Activated CD4-positive, alpha-beta T cell treated with anti-CD3 and anti-CD28 coated beads for 48 hours (primary cell): ENCODE measurements at regions not wholly inside any gene's neighbourhood (a gene's known extent, or its start where the extent isn't known, plus 50 kb on each side); places are given as distances from the start of the nearest gene placed in this dataset.
"Not testable (repeated sequence)": the region's sequence is repeated elsewhere in the genome, so short reads cannot be mapped to it uniquely, and the experiment has no call there.

ENCODE experiments used
- DNase-seq: peaks from one replicate; pipeline ENCODE4 v3.0.0-alpha.2; 2020

GRCh38 chr20:11153819-11154218 is 480.0 kb upstream of the JAG1 start:
- DNase-seq: no peak

DNA sequence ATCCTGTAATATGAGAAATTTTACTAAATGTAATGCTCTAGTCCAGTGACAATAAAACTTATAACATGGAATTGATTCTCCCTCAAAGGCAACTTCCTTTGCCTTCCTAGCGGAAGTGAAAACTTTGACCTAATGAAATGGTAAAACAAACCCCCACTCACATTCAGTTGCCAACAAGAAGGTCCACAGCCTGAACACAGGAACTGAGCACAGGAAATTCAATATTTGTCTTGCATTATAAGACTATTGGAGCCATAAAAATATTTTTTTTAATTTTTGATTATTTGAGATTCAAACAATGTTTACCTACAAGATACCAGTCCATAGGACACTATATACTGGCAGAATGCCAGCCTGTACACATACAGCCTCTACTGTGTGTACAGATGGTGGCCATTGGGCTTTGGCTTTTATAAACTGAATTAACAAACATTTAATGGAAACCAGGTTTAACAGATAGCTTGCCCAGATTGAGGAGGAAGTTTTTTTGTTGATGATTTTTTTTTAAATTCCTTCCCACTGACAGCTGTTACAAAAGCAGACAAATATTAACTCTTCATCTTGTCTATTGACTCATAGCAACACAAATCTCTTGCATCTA is 481.5 kb upstream of the JAG1 start:
- no peak for DNase-seq

DNA sequence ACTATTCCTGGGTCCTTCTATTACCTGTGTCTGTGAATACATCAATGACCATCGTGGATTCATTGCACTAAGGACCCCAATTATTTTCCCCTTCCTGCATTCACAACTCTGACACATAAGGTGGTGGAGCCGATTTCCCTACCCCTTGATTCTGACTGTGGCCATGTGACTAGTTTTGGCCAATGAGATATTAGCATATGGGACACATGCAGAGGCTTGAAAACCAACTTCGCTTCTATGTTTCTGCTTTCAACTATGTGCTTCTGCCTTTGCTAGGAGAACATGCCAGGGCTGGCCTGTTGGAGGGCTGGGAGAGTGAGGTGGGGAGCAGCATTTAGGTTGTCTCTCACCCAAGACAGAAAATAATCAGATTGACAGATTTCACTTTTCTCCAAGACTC is 483.1 kb upstream of the JAG1 start:
- no peak for DNase-seq

DNA sequence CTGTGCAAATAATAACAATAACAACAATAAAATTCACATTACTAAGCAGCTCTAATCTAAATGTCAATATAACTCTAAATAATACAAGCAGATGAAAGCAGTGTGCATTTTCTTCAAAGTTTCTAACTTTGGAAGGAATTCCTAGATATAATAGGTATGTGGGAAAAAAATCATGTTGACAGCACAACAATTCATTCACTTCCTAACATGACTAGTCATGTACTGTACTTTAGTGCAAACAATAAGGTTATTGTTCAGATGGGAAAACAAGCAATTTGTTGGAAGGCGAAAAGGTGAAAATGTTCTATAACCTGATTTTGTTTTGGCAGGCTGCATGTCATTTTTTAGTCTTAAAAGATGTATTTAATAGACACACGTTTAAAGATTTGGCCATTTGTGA is 484.3 kb upstream of the JAG1 start:
- DNase-seq: no peak

- no peak for DNase-seq
These were observed 484.8 kb upstream of the JAG1 start for GRCh38 chr20:11158589-11158988.

GRCh38 chr20:11159728-11160127 is 485.9 kb upstream of the JAG1 start:
- DNase-seq: no peak

GRCh38 chr20:11162026-11162775 is 488.4 kb upstream of the JAG1 start:
- no peak for DNase-seq

DNA sequence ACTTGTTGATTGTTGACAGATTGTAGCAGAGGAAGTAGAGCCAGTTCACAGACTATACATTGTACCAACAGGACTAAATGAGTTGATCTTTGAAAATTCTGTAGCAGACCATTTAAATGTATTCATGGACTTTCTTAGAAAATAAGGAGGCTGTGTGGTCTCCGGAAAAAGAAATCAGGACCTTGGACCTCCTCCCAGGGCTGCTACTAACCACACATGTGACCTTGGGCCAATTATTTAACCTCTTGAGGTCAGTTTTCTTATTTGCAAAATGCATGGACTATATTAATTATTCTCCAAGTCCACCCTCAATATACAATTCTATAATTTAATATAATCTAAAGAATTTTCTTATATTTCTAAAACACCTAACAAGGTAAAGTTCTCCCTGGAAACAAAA is 492.0 kb upstream of the JAG1 start:
- no peak for DNase-seq

- no peak for DNase-seq
These were observed 492.9 kb upstream of the JAG1 start for GRCh38 chr20:11166712-11167111.

GRCh38 chr20:11168026-11168425 is 494.2 kb upstream of the JAG1 start:
- no peak for DNase-seq

DNA sequence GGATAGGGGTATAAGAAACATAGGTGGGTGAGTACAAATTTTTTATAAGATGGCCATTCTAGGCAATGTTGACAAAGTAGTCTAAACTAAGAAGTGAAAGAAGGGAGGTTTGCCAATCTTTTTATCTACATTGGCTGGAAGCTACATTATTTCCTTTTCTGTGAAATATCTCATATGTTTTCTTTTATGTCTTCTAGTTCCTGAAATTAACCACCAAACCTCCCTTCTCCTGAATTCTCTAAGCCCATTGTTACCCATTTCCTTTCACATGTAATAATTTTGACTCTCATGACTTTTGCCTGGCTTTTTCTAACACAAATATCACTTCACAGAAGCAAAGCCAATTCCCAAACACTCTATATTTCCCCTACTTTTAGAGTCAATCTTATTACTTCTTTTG is 496.2 kb upstream of the JAG1 start:
- no peak for DNase-seq

DNA sequence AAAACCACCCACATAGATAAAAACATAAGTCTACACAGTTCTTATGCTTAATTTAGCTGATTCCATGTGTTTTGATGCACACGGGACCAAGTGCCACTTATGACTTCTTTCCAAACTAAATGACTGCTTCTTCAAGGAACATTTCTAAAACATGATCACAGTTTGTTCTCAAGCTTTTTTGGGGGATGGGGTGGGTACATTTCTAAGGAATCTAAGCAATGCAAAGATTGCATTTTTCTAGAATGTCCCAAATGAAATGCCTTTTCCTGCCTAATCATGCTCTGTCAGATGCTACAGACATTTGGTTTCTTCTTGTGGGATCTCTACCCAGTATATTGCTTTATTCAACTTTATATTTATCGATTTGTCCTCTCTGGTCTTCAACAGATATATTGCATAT is 496.8 kb upstream of the JAG1 start:
- DNase-seq: no peak

GRCh38 chr20:11172881-11173280 is 499.1 kb upstream of the JAG1 start:
- DNase-seq: no peak

- DNase-seq: no peak
These were observed 500.1 kb upstream of the JAG1 start for GRCh38 chr20:11173916-11174315.

DNA sequence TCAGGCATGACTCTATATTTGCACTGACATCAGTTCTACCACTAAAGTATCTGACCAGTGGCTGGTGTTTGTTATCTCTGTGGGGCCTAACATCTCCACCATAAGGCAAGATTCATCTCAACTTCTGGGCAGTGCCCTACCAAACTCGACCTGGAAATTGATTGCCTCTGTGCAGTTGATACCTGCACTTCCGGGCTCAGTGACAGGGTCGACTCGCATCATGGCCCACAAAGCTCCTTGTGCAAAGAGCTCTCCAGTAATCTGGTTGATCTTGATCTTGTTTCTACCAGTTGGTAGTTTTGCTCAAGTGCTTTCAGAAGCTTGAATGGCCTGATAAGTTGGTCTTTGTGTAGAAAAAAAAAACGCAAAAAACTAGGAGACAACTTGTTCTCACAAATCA is 501.1 kb upstream of the JAG1 start:
- no peak for DNase-seq

DNA sequence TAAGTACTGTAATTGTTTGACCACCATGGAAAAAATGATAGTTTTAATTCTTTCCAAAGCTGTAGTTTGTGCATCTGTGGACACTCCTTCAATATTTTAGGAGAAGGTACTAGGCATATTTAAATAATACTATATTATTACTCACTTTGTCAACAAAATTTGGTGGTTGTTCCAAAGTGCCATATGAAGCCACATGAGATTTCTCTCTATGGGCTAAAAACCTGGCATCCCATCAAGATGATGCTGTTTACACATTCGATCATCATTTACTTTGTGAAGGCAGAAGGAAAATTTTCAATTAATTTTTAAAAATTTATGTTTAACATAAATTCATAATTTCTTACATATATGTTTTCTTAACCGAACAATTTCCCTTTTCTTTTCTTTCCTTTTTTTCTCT is 502.6 kb upstream of the JAG1 start:
- no peak for DNase-seq

GRCh38 chr20:11178946-11179654 is 505.3 kb upstream of the JAG1 start:
- DNase-seq: no peak

DNA sequence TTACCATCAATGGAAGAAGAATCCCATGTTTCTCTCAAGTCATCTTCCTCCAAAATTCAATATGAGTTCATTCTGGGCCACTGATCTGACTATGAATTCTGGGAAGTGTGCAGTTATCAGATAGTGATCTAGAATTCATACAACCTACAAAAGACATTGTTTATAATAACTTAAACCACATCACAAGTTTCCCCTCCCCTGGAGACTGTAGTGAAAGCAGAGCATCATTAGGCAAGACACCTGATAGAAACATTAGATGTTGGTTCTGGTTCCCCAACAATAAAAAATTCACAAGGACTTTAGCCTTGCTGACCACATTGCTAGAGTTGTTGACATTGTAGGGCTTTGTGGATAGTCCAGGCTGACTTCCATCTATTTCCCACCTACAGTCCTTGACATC is 506.4 kb upstream of the JAG1 start:
- DNase-seq: no peak

GRCh38 chr20:11181129-11181528 is 507.3 kb upstream of the JAG1 start:
- not testable (repeated sequence) for DNase-seq

DNA sequence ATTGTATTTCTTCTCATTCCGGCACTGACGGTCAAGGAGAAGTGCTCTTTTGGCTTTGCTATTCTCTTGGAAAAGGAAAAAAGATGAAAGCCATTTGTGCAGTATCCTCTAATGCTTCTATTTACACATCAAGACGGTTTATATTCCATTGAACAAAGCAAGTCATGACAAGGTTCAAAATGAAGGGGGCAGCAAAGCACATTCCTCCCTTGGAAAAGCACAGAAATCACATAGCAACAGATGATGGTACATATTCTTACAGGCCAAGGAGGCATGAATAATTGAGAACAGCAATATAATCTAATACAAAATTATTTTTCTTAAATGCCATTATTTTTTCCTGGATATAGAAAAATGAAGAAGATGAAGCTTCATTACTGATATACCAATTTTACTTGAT is 508.2 kb upstream of the JAG1 start:
- DNase-seq: no peak

GRCh38 chr20:11182720-11183119 is 508.9 kb upstream of the JAG1 start:
- no peak for DNase-seq

DNA sequence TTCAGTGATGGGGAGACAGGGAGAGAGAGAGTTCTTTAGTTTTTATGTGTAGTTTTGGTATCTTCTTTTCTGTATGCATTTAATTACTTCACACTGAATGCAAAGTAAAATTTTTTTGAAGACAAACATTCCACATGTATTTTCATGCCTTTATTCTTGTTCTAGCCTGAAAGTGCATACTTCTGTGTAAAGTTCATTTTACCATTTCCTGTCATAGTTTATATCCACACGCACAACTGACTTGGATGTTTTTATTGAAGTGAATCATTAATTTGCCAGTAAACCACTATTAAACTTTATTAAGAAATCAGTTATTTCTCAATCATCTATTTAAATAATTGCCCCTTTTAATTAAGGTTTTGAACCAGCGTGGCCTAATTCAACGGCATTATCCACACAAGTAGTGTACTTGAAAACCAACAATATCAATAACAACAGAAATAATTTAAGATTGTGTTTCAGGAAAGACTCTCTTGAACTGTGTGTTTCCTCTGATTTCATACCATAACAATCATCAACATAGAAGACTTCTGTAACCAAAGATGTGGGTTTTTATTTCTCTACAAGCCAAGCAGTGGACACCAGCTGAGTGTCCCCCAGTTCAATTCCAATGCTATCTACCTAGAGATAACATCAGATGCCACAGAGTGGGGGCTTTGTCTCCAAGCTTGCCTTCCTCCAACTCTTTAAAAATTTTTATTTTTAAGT is 512.7 kb upstream of the JAG1 start:
- no peak for DNase-seq

GRCh38 chr20:11188843-11189603 is 515.2 kb upstream of the JAG1 start:
- DNase-seq: no peak
